M059J (cell line): ENCODE measurements at regions not wholly inside any gene's neighbourhood (a gene's known extent, or its start where the extent isn't known, plus 50 kb on each side); places are given as distances from the start of the nearest gene placed in this dataset.
"Not testable (repeated sequence)": the region's sequence is repeated elsewhere in the genome, so short reads cannot be mapped to it uniquely, and the experiment has no call there.

Source experiments
- DNase-seq: peaks from one replicate; pipeline ENCODE4 v3.0.0-alpha.2; 2012; ENCODE audit warnings: low read depth

- peak; percentile 73 for DNase-seq
These were observed 72.4 kb downstream of the FH start for GRCh38 chr1:241447031-241447644.

GRCh38 chr1:241444836-241445235 lies 74.7 kb downstream of the FH start:
- DNase-seq, result no peak

- DNase-seq, result peak; percentile 45
These were observed 76.0 kb downstream of the FH start for GRCh38 chr1:241443561-241443960.

- DNase-seq, result peak; percentile 41
These were observed 76.9 kb downstream of the FH start for GRCh38 chr1:241442686-241443085.

GRCh38 chr1:241440904-241441303 lies 78.7 kb downstream of the FH start:
- no peak for DNase-seq

GRCh38 chr1:241438686-241439085 lies 80.9 kb downstream of the FH start:
- peak; percentile 56 for DNase-seq

GRCh38 chr1:241432241-241432640 lies 75.2 kb upstream of the RGS7 start:
- no peak for DNase-seq

- DNase-seq, result not testable (repeated sequence)
These were observed 68.1 kb upstream of the RGS7 start for GRCh38 chr1:241425091-241425490.

- no peak for DNase-seq
These were observed 67.5 kb upstream of the RGS7 start for GRCh38 chr1:241424480-241424971.

- peak; percentile 65 for DNase-seq
These were observed 66.8 kb upstream of the RGS7 start for GRCh38 chr1:241423541-241424479.

- no peak for DNase-seq
These were observed 65.5 kb upstream of the RGS7 start for GRCh38 chr1:241422470-241422869.

- no peak for DNase-seq
These were observed 63.0 kb upstream of the RGS7 start for GRCh38 chr1:241419986-241420385.

- no peak for DNase-seq
These were observed 60.3 kb upstream of the RGS7 start for GRCh38 chr1:241417258-241417657.

GRCh38 chr1:241413974-241414373 lies 57.0 kb upstream of the RGS7 start:
- no peak for DNase-seq

GRCh38 chr1:241413386-241413785 lies 56.4 kb upstream of the RGS7 start:
- peak; percentile 96 for DNase-seq

- DNase-seq, result no peak
These were observed 55.6 kb upstream of the RGS7 start for GRCh38 chr1:241412646-241413045.

- DNase-seq, result peak; percentile 72
These were observed 54.9 kb upstream of the RGS7 start for GRCh38 chr1:241411776-241412338.

- DNase-seq, result peak; percentile 56
These were observed 54.2 kb upstream of the RGS7 start for GRCh38 chr1:241411056-241411775.

GRCh38 chr1:241408170-241408569 lies 51.2 kb upstream of the RGS7 start:
- DNase-seq, result peak; percentile 70
